Adipocyte (in vitro differentiated cells): ENCODE measurements at regions not wholly inside any gene's neighbourhood (a gene's known extent, or its start where the extent isn't known, plus 50 kb on each side); places are given as distances from the start of the nearest gene placed in this dataset.
"Not testable (repeated sequence)": the region's sequence is repeated elsewhere in the genome, so short reads cannot be mapped to it uniquely, and the experiment has no call there.

Experiments used
- DNase-seq: peaks from one replicate; pipeline ENCODE4 v3.0.0-alpha.2; 2015; ENCODE audit warnings: low read depth
- H3K27me3 ChIP-seq: replicated peaks from 2 replicates; pipeline ENCODE4 v1.7.0; 2013; ENCODE audit warnings: mild to moderate bottlenecking, low read length, moderate library complexity; ENCODE audit not compliant: control insufficient read depth, insufficient read depth
- H3K36me3 ChIP-seq: 2 replicates; pipeline ENCODE4 v1.7.0; 2013; ENCODE audit warnings: low read length, mild to moderate bottlenecking, moderate library complexity; ENCODE audit not compliant: control insufficient read depth, insufficient read depth, severe bottlenecking
- H3K4me1 ChIP-seq: 2 replicates; pipeline ENCODE4 v1.7.0; 2013; ENCODE audit warnings: mild to moderate bottlenecking, low read length, moderate library complexity; ENCODE audit not compliant: control insufficient read depth, insufficient read depth
- H3K4me3 ChIP-seq: 2 replicates; pipeline ENCODE4 v1.7.0; 2013; ENCODE audit warnings: mild to moderate bottlenecking, low read length, moderate library complexity
- H3K9ac ChIP-seq: 2 replicates; pipeline ENCODE4 v1.7.0; 2013; ENCODE audit warnings: mild to moderate bottlenecking, low read length, moderate library complexity
- H3K9me3 ChIP-seq: 2 replicates; pipeline ENCODE4 v1.7.0; 2013; ENCODE audit warnings: mild to moderate bottlenecking, low read length, moderate library complexity; ENCODE audit not compliant: control insufficient read depth

DNA sequence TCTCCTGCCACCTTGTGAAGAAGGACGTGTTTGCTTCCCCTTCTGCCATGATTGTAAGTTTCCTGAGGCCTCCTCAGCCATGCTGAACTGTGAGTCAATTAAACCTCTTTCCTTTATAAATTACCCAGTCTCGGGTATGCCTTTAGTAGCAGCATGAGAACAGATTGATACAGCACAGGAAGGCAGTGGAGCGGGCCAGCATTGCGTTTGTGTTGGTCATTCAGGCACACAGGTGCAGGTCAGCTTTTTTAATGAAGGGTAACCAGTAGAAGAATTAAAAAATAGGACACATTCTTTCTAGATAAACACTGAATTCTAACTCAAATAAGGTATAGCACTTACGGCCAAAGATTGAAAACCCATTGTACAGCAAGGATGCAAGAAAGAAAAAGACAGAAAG lies 432.6 kb downstream of the BRD1 start:
- not testable (repeated sequence) for H3K9me3 ChIP-seq, H3K27me3 ChIP-seq, DNase-seq, H3K4me1 ChIP-seq, H3K4me3 ChIP-seq, H3K9ac ChIP-seq, H3K36me3 ChIP-seq

DNA sequence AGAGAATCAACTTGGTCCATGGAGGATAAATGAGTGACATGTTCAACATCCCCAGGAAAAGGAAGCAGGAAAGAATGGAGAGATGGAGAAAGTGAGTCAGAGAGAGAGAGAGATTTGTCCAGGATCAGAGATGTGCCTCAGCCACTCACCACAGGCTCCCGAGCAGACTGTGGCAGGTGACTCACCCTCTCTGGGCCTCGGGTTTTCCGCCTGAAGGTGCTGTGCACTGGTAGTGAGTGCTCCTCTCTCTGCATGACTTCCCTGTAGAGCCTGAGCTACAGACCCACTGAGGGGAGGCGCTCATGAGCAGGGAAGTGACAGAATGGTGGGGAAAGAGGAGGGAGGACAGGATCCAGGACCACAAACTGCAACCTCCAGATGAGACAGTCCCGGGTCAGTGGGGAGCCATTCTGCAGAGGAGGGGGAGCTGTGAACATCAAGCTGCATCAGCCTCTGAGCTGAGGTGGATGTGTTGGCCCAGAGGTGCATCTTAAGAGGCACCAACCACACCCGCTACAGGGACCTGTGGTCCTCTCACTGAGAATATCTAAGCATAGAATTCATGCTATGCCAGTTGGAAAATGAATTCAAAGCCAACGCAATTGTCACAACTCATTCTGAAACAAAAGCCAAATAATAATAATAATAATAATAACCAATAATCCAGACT lies 433.4 kb downstream of the BRD1 start:
- H3K4me1 ChIP-seq = no peaks in the 10 kb centered on the region
- no peak for DNase-seq
- no peak overlapping the region for H3K4me3 ChIP-seq
- H3K9me3 ChIP-seq = no peaks in the 10 kb centered on the region
- no peak overlapping the region for H3K9ac ChIP-seq
- no peaks in the 10 kb centered on the region for H3K27me3 ChIP-seq
- H3K36me3 ChIP-seq = no peaks in the 10 kb centered on the region

DNA sequence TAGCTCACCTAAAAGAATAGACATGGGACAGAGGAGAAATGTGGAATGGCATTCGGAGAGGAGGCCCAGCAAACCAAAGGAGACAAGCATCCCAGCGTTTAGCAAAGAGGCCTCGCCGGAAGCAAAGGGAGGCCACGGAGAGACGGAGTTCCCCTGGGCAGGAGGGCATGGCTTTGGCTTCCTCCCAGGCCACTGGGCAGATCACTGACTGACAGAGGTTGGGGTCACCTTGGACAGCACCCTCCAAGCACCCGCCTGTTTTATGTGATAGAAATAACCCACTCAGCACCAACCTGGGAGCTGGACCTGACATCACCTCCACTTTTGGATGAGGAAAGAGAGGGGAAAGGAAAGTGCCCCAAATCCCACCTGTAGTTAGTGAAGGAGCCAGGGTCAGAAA lies 434.1 kb downstream of the BRD1 start:
- Histone ChIP-seq H3K4me1 (no peaks in the 10 kb centered on the region), H3K36me3 (no peaks in the 10 kb centered on the region), H3K27me3 (no peaks in the 10 kb centered on the region), H3K4me3 (no peak overlapping the region), H3K9ac (no peak overlapping the region), H3K9me3 (no peaks in the 10 kb centered on the region)
- DNase-seq = no peak

DNA sequence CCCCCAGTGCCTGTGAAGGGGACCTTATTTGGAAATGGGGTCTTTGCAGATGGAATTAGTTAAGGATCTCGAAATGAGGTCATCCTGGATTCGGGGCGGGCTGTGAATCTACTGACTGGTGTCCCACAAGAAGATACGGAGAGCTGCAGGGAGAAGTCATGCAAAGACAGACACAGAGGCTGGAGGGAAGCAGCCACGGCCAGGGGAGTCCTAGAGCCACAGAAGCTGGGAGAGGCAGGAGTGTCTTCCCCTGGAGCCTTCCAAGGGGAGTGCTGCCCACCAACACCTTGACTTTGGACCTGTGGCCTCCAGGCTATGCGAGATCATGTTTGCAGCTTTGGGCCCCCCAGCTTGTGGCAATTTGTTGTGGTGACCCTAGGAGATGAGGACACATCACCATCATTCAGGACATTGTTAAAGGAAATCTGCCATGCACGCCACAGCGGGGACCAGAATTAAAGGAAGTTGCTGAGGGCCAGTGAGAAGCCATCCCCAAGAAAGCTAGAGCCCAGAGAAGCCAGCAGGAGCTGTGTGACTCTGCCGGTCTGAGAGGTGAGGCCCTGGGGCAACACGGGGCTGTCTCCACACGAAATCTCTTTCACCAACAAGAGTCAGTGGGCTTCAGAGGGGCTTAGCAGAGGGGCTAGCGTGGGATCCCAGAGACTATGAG lies 434.7 kb downstream of the BRD1 start:
- Histone ChIP-seq H3K36me3 (no peaks in the 10 kb centered on the region), H3K4me1 (no peaks in the 10 kb centered on the region)
- no peak for DNase-seq

DNA sequence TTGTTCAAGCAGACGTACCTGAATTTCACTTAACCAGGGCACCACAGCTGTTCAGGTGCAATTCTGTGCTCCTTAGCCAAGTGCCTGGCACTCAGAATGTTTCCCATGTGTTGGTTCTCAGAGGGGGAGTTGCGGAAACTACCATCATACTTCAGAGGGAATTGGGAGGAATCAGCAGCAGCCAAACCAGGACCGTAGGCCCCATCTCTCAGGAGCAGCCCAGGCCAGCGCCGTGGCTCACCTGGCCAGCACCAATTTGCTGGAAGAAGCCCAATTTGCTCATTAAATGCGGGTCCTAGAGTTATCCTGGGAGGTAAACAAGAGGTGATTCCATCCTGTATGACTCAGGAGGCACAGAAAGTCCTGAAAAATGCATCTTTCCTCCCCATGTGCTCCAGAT lies 435.4 kb downstream of the BRD1 start:
- Histone ChIP-seq H3K4me3 (no peak overlapping the region), H3K9me3 (no peaks in the 10 kb centered on the region), H3K9ac (no peak overlapping the region), H3K4me1 (no peaks in the 10 kb centered on the region), H3K27me3 (no peaks in the 10 kb centered on the region), H3K36me3 (no peaks in the 10 kb centered on the region)
- DNase-seq = no peak

More for the DNA sequence above, 434.7 kb downstream of the BRD1 start:
- Histone ChIP-seq H3K9ac (no peak overlapping the region), H3K27me3 (no peaks in the 10 kb centered on the region), H3K4me3 (no peak overlapping the region), H3K9me3 (no peaks in the 10 kb centered on the region)

DNA sequence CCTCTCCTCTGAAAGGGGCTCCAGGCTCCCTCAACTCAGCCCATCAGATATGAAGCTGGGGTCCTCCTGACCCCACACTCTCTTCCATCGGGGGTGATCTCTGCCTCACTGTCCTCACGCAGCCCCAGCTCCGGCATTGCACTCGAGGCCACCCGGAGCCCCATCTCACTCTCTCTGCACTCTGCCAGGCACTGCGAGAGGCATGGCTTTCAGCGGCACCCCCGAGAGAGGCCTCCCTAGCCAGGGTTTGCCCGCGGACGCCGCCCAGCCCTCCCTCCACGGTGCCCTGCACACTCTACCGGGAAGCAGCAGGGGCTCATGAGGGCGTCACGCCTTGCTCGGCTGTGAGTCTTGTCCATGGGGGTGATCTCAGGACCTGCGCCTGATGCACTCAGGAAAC lies 436.2 kb downstream of the BRD1 start:
- DNase-seq = no peak
- H3K4me1 ChIP-seq = no peaks in the 10 kb centered on the region
- H3K36me3 ChIP-seq = no peaks in the 10 kb centered on the region
- H3K9me3 ChIP-seq = no peaks in the 10 kb centered on the region
- H3K9ac ChIP-seq = no peak overlapping the region
- H3K27me3 ChIP-seq = no peaks in the 10 kb centered on the region
- no peak overlapping the region for H3K4me3 ChIP-seq

DNA sequence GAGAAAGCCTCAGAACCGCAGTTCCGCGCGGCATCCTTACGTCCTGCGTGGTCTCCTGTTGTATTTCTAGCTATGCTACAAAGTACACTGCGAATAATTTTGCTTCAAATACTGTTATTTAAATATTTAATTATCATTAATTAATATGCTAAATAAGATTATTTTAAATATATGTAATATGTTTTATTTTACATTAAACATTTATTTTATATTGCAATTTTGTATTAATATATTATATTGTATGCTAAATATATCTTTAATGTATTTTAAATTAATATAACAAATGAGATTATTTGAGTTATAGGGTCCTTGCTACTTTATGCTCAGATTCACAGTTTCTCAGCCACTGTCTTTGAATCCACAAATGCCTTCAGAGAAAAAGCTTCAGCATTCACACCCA lies 436.7 kb downstream of the BRD1 start:
- Histone ChIP-seq H3K4me1 (no peaks in the 10 kb centered on the region), H3K9ac (no peak overlapping the region), H3K27me3 (no peaks in the 10 kb centered on the region), H3K4me3 (no peak overlapping the region), H3K36me3 (no peaks in the 10 kb centered on the region), H3K9me3 (no peaks in the 10 kb centered on the region)
- no peak for DNase-seq

DNA sequence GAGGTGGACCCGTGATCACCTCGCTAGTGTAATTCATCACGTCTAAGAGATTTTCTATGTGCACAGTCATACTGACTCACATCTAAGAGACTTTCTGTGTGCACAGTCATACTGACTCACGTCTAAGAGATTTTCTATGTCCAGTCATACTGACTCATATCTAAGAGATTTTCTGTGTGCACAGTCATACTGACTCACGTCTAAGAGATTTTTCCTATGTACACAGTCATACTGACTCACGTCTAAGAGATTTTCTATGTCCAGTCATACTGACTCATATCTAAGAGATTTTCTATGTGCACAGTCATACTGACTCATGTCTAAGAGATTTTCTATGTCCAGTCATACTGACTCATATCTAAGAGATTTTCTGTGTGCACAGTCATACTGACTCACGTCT lies 443.8 kb downstream of the BRD1 start:
- H3K36me3 ChIP-seq, DNase-seq, H3K9me3 ChIP-seq, H3K9ac ChIP-seq, H3K27me3 ChIP-seq, H3K4me1 ChIP-seq, H3K4me3 ChIP-seq: not testable (repeated sequence)

DNA sequence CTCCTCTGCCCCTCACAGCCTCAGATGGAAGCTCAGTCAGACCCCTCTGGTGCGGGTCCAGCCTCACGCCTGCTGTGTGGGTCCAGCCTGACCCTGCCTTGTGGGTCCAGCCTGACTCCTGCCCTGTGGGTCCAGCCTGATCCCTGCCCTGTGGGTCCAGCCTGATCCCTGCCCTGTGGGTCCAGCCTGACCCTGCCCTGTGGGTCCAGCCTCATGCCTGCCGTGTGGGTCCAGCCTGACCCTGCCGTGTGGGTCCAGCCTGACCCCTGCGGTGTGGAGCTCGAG lies 445.3 kb downstream of the BRD1 start:
- no peak overlapping the region for H3K4me3 ChIP-seq

DNA sequence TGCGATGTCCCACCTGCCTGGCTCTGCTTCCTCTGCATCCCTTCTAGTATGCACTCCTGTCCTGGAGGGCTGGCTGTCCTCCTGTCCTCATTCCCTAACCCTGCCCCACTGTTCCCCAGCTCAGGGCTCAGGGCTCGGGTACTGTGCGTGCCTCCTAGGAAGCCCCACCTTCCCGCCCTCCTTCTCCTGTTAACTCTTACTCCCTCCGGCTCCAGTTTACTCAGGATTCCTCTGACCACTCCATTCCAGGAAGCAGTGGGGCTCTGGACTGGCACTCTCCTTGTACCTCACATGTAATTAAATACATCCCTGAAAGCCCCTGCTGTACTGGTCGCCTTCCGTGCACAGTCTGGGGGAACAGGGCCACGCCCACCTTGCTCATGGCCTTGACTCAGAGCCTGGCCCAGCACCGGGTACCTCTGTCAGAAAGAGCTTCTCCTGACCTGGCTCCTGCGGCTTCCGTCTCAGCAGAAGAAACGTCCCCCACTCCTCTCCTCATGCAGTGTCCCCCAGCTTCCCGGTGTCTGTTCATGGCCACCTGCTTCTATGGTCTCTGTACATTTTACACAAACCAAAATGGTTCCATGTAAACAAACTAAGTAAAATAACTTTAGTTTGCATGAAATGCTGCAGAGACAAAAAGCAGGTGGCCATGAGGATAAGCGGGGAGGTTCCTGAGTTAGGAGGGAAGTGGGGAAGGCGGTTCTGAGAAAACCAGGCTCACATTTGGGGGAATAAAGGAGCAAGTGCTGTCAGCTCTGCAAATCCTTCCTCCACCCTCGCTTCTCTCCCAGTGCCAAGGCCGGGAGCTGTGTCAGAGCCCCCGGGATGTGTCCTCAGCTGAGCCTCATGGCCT lies 445.9 kb downstream of the BRD1 start:
- Histone ChIP-seq H3K27me3 (no peaks in the 10 kb centered on the region), H3K9me3 (no peaks in the 10 kb centered on the region), H3K4me1 (no peaks in the 10 kb centered on the region), H3K9ac (no peak overlapping the region), H3K4me3 (no peak overlapping the region), H3K36me3 (no peaks in the 10 kb centered on the region)
- no peak for DNase-seq

More for the DNA sequence above, 445.3 kb downstream of the BRD1 start:
- Histone ChIP-seq H3K27me3 (no peaks in the 10 kb centered on the region), H3K9ac (no peak overlapping the region), H3K9me3 (no peaks in the 10 kb centered on the region), H3K4me1 (no peaks in the 10 kb centered on the region), H3K36me3 (no peaks in the 10 kb centered on the region)
- DNase-seq = no peak

DNA sequence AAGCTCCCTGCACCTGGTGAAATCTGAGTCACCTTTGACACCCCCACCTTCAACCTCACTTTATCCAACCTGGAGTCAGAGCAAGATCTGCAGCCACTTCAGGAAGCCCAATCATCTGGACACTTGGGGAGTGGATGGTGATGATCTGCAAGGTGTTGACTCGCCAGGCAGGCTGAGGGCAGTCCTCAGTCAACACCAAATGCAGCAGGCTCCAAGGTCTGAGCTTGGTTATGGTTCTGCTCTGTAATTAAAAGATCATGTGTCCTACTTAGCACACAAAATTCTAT lies 446.9 kb downstream of the BRD1 start:
- no peak for DNase-seq
- Histone ChIP-seq H3K4me1 (no peaks in the 10 kb centered on the region), H3K9ac (no peak overlapping the region), H3K9me3 (no peaks in the 10 kb centered on the region), H3K36me3 (no peaks in the 10 kb centered on the region), H3K27me3 (no peaks in the 10 kb centered on the region), H3K4me3 (no peak overlapping the region)
